ENCODE measurements at regions not wholly inside any gene's neighbourhood (a gene's known extent, or its start where the extent isn't known, plus 50 kb on each side); places are given as distances from the start of the nearest gene placed in this dataset.

DNA sequence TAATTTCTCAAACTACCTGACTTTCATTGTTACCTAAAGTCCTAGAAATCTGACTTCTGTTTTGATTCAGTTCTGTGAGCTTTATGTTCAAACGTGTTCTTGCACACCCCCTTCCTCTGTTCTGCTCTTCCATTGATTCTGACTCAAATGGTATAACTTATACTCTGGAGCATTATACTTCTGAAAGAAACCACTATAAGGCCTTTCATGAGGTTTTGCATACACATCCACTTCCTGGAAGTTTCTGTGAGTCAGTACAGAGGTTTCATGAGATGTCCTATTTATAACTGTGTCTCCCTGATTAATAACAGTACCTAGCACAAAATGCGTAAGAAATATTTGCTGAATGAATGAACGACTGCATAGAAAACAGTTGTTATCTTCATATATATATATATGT lies 540.2 kb upstream of the CT83 start:
- Histone ChIP-seq H3K36me3 (no peaks in the 10 kb centered on the region), H3K27me3 (no peaks in the 10 kb centered on the region), H3K4me3 (no peak overlapping the region), H3K4me1 (no peaks in the 10 kb centered on the region), H3K9me3 (no peaks in the 10 kb centered on the region), H3K27ac (no peak overlapping the region)
- TF ChIP-seq POLR2AphosphoS5 (IDR thresholded peaks at IDR 0.05): no peak
- TF ChIP-seq EP300 (IDR thresholded peaks at IDR 0.05): no peak
- TF ChIP-seq POLR2A (IDR thresholded peaks at IDR 0.05): no peak
- TF ChIP-seq CTCF (IDR thresholded peaks at IDR 0.05): no peak
- no peak for ATAC-seq
- 19 to 50% methylated on average over 2 to 3 of the region's 3 CpGs for WGBS, 2 donors (ENCODE audit: low coverage in 1 of 2)

DNA sequence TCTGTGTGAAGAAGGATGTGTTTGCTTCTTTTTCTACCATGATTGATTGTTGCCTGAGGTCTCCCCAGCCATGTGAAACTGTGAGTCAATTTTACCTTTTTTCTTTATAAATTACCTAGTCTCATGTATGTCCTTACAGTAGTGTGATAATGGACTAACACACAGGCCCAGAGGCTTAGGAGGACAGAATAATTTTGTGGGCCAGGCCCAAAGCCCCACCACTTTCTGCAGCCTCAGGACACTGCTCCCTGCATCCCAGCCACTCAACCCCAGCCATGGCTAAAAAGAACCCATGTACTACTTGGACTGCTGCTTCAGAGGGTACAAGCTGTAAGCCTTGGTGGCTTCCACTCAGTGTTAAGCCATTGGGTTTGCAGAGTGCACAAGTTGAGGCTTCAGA lies 512.7 kb upstream of the CT83 start:
- no peak for TF ChIP-seq POLR2AphosphoS5 (IDR thresholded peaks at IDR 0.05)
- no peak for TF ChIP-seq EP300 (IDR thresholded peaks at IDR 0.05)
- TF ChIP-seq CTCF (IDR thresholded peaks at IDR 0.05): no peak
- no peak for TF ChIP-seq POLR2A (IDR thresholded peaks at IDR 0.05)
- H3K9me3 ChIP-seq: no peaks in the 10 kb centered on the region
- no peak for ATAC-seq
- H3K4me1 ChIP-seq: no peaks in the 10 kb centered on the region
- H3K27me3 ChIP-seq: no peaks in the 10 kb centered on the region
- H3K27ac ChIP-seq: no peak overlapping the region
- no peak overlapping the region for H3K4me3 ChIP-seq
- no peaks in the 10 kb centered on the region for H3K36me3 ChIP-seq

DNA sequence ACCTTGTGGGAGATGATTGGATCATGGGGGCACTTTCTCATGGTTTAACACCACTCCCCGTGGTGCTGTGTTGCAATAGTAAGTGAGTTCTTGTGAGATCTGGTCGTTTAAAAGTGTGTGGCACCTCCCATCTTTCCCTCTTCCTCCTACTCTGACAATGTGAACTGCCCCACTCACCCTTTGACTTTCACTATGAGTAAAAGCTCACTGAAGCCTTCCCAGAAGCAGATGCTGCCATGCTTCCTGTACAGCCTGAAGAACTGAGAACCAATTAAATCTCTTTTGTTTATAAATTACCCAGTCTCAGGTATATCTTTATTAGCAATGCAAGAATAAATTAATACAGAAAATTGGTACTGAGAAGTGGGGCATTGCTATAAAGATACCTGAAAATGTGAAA lies 509.6 kb upstream of the CT83 start:
- no peaks in the 10 kb centered on the region for H3K9me3 ChIP-seq
- no peaks in the 10 kb centered on the region for H3K4me1 ChIP-seq
- 42 to 60% methylated on average over 1 to 2 of the region's 2 CpGs for WGBS, 2 donors (ENCODE audit: low coverage in 1 of 2)
- H3K4me3 ChIP-seq: no peak overlapping the region
- no peaks in the 10 kb centered on the region for H3K36me3 ChIP-seq
- H3K27me3 ChIP-seq: no peaks in the 10 kb centered on the region
- no peak for ATAC-seq
- no peak overlapping the region for H3K27ac ChIP-seq
- TF ChIP-seq POLR2AphosphoS5 (IDR thresholded peaks at IDR 0.05): no peak
- TF ChIP-seq EP300 (IDR thresholded peaks at IDR 0.05): no peak

DNA sequence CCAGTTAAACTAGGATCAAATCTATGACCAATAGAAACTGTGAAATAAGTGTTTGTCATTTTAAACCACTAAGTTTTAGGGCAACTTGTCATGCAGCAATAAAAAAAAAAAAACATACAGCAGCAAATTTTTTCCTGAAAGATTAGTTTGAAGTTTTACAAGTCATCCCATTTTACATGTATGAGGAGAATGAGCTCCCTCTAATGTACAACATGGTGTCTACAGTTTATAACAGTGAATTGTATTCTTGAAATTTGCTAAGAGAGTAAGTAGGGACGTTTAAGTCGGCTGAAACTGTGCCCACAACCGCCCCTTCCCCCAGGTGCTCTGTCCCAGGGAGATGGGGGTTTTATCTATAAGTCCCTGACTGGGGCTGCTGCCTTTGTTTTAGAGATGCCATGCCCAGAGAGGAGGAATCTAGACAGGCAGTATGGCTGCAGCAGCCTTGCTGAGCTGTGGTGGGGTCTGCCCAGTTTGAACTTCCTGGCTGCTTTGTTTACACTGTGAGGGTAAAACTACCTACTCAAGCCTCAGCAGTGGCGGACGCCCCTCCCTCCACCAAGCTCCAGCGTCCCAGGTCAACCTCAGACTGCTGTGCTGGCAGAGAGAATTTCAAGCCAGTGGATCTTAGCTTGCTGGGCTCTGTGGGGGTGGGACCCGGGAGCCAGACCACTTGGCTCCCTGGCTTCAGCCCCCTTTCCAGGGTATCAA lies 499.3 kb upstream of the CT83 start:
- Histone ChIP-seq H3K4me1 (no peaks in the 10 kb centered on the region), H3K27me3 (no peaks in the 10 kb centered on the region), H3K9me3 (no peaks in the 10 kb centered on the region), H3K36me3 (no peaks in the 10 kb centered on the region), H3K27ac (no peak overlapping the region), H3K4me3 (no peak overlapping the region)
- ATAC-seq: no peak
- WGBS, 2 donors (ENCODE audit: low coverage in 1 of 2): 0 to 23% methylated on average over 1 to 3 of the region's 7 CpGs
- no peak for TF ChIP-seq EP300 (IDR thresholded peaks at IDR 0.05)
- TF ChIP-seq CTCF (IDR thresholded peaks at IDR 0.05): peak in 1 of 4 experiments; percentile 21
- no peak for TF ChIP-seq POLR2AphosphoS5 (IDR thresholded peaks at IDR 0.05)
- TF ChIP-seq POLR2A (IDR thresholded peaks at IDR 0.05): no peak

DNA sequence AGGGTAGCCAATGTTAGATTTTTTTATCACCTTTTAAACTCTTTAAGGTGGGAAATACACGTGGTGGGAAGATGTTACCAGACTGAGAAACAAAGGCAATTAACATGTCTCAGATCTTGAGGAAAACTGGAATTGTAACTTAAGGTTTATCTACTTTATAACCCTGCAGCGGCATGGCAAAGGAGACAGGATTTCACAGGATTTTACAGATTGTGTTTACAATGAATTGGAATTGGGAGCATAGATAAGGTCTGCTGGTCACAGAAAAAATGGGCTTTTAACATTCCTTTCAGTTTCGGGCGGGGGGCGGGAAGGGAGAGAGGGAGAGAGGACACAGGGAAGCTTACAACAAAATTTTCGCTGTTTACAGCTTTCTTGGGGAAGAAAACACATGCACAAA lies 467.5 kb upstream of the CT83 start:
- no peak overlapping the region for H3K27ac ChIP-seq
- H3K27me3 ChIP-seq: no peaks in the 10 kb centered on the region
- H3K4me1 ChIP-seq: no peaks in the 10 kb centered on the region
- TF ChIP-seq CTCF (IDR thresholded peaks at IDR 0.05) (no peak), POLR2AphosphoS5 (IDR thresholded peaks at IDR 0.05) (no peak), EP300 (IDR thresholded peaks at IDR 0.05) (no peak), POLR2A (IDR thresholded peaks at IDR 0.05) (no peak)
- no peak overlapping the region for H3K4me3 ChIP-seq
- no peaks in the 10 kb centered on the region for H3K36me3 ChIP-seq
- 17 to 44% methylated on average over 1 to 2 of the region's 6 CpGs for WGBS, 2 donors (ENCODE audit: low coverage in 1 of 2)
- no peaks in the 10 kb centered on the region for H3K9me3 ChIP-seq
- no peak for ATAC-seq
